ENCODE measurements at regions not wholly inside any gene's neighbourhood (a gene's known extent, or its start where the extent isn't known, plus 50 kb on each side); places are given as distances from the start of the nearest gene placed in this dataset.

DNA sequence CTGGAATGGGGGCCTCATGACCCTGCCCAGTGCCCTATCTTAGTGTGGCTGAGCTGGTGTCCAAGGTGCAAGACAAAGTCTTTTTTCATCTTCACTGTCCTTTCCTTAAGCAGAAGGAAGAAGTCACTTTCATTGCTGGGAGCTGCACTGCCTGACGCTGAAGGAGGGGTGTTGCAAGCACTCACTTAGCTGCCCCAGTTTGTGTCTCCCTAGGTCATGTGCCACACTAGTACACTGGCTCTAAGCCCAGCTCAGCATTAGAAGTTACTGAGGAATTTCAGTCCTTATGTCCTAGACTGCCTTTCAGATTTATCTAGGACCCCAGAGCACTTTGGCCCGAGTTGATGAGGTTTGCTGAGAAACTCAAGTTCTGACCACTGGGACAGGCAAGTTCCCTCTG is 952.0 kb upstream of the USP15 start:
- TF ChIP-seq, protein P1, sequence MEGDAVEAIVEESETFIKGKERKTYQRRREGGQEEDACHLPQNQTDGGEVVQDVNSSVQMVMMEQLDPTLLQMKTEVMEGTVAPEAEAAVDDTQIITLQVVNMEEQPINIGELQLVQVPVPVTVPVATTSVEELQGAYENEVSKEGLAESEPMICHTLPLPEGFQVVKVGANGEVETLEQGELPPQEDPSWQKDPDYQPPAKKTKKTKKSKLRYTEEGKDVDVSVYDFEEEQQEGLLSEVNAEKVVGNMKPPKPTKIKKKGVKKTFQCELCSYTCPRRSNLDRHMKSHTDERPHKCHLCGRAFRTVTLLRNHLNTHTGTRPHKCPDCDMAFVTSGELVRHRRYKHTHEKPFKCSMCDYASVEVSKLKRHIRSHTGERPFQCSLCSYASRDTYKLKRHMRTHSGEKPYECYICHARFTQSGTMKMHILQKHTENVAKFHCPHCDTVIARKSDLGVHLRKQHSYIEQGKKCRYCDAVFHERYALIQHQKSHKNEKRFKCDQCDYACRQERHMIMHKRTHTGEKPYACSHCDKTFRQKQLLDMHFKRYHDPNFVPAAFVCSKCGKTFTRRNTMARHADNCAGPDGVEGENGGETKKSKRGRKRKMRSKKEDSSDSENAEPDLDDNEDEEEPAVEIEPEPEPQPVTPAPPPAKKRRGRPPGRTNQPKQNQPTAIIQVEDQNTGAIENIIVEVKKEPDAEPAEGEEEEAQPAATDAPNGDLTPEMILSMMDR (IDR thresholded peaks at IDR 0.05): no peak
- Histone ChIP-seq H3K27ac (no peak overlapping the region), H3K4me3 (no peak overlapping the region), H3K27me3 (replicated peaks; ENCODE audit: insufficient read depth) (no peaks in the 10 kb centered on the region), H3K4me1 (ENCODE audit: control insufficient read depth in 1 of 2, low read depth in 2 of 2) (no peaks in the 10 kb centered on the region), H3K36me3 (no peaks in the 10 kb centered on the region), H3K9me3 (no peaks in the 10 kb centered on the region)
- DNase-seq (ENCODE audit: low spot score) (no peak), ATAC-seq (ENCODE audit: insufficient number of reproducible peaks, low FRiP score, low read depth) (no peak)

DNA sequence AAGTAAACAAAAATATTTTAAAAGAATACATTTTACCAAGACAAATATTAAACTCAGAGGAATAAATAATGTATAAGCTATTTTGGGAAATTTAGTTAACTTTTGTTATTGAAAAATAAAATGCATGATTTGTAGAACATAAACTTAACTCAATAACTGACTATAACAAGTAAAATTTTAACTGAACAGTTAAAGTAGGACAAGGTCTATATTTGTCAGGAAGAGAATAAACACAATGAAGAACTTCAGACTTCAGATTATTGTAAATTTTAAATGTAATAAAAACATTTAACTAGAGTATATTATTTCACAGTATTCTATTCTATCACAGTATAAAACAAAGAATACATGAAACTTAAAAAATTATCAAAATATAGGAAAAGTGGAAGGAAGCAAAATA is 948.8 kb upstream of the USP15 start:
- no peak for DNase-seq (ENCODE audit: low spot score)
- H3K4me3 ChIP-seq: no peak overlapping the region
- H3K36me3 ChIP-seq: no peaks in the 10 kb centered on the region
- H3K4me1 ChIP-seq (ENCODE audit: control insufficient read depth in 1 of 2, low read depth in 2 of 2): no peaks in the 10 kb centered on the region
- H3K27me3 ChIP-seq (replicated peaks; ENCODE audit: insufficient read depth): no peaks in the 10 kb centered on the region
- no peak for ATAC-seq (ENCODE audit: insufficient number of reproducible peaks, low FRiP score, low read depth)
- TF ChIP-seq, protein P1 (IDR thresholded peaks at IDR 0.05): no peak
- H3K9me3 ChIP-seq: no peaks in the 10 kb centered on the region
- no peak overlapping the region for H3K27ac ChIP-seq

DNA sequence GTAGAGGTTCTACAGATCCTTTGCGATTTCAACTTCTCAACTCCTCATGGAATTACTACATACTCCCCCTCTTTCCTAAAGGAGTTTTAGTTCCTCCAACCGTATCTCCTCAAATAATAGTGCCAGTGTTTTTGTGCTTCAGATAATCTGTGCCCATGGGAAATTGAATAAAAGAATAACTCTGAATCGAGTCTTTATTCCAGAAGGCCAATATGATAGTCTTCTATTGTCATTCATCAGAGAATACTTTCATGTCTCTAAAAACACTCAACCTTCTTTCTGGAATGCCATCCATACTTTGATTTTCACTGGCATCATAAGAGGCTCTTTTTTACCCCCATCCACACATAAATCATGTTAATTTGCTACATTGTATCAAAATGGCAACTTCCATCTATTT is 911.3 kb upstream of the USP15 start:
- Histone ChIP-seq H3K36me3 (no peaks in the 10 kb centered on the region), H3K27me3 (replicated peaks; ENCODE audit: insufficient read depth) (no peaks in the 10 kb centered on the region), H3K4me3 (no peak overlapping the region), H3K9me3 (no peaks in the 10 kb centered on the region), H3K27ac (no peak overlapping the region), H3K4me1 (ENCODE audit: control insufficient read depth in 1 of 2, low read depth in 2 of 2) (no peaks in the 10 kb centered on the region)
- ATAC-seq (ENCODE audit: insufficient number of reproducible peaks, low FRiP score, low read depth) (no peak), DNase-seq (ENCODE audit: low spot score) (no peak)
- TF ChIP-seq, protein P1 (IDR thresholded peaks at IDR 0.05): no peak

DNA sequence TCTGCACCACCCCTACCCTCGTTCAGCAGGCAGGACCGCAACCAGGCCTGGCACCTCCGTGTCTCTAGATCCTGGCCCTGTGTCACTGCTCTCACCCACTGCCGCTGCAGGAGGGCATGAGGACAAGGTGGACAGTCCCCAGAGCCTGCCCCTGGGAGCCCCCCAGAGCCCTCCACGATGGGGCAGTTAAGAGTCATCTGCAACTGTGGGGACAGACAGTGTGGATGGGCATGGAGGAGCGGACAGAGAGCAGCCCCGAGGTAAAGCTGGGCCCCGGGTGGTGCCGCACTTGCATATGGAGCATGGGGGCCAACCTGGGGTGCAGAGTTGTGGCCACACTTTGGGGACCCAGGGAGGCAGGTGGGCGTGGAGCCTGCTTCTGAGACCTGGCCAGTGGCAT is 905.1 kb upstream of the USP15 start:
- Histone ChIP-seq H3K4me1 (ENCODE audit: control insufficient read depth in 1 of 2, low read depth in 2 of 2) (no peaks in the 10 kb centered on the region), H3K27me3 (replicated peaks; ENCODE audit: insufficient read depth) (no peaks in the 10 kb centered on the region), H3K27ac (no peak overlapping the region), H3K9me3 (no peaks in the 10 kb centered on the region), H3K4me3 (no peak overlapping the region), H3K36me3 (no peaks in the 10 kb centered on the region)
- TF ChIP-seq, protein P1 (IDR thresholded peaks at IDR 0.05): no peak
- DNase-seq (ENCODE audit: low spot score): no peak
- no peak for ATAC-seq (ENCODE audit: insufficient number of reproducible peaks, low FRiP score, low read depth)

DNA sequence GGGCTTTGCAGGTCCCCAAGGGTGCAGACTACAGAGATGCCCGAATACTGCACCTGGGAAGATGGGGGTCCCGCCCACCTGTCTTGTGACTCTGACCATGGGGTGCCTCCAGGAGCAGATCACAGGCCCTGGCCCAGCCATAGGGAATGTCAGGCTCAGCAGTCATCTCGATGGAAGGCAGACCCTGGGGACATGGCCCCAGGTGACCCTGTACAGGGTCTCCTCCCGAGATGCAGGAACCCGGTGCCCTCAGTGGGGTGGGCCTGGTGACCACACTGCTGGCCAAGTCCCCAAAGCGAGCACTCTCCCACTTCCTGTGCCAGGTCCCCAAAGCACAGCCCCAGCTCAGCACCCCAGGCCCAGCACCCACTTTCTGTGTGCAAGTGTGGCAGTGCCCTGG is 903.7 kb upstream of the USP15 start:
- Histone ChIP-seq H3K9me3 (no peaks in the 10 kb centered on the region), H3K4me1 (ENCODE audit: control insufficient read depth in 1 of 2, low read depth in 2 of 2) (no peaks in the 10 kb centered on the region), H3K27ac (no peak overlapping the region), H3K4me3 (no peak overlapping the region), H3K27me3 (replicated peaks; ENCODE audit: insufficient read depth) (no peaks in the 10 kb centered on the region), H3K36me3 (no peaks in the 10 kb centered on the region)
- ATAC-seq (ENCODE audit: insufficient number of reproducible peaks, low FRiP score, low read depth) (no peak), DNase-seq (ENCODE audit: low spot score) (no peak)
- TF ChIP-seq, protein P1 (IDR thresholded peaks at IDR 0.05): no peak

All from thoracic aorta (tissue), 2 donors.